HepG2 (cell line): ENCODE measurements at regions not wholly inside any gene's neighbourhood (a gene's known extent, or its start where the extent isn't known, plus 50 kb on each side); places are given as distances from the start of the nearest gene placed in this dataset.

ENCODE experiments used
- ATAC-seq: fragments of 200-7000 bp; cut with Tn5 transposase; 3 replicates; pipeline ENCODE4 v1.9.1; 2020; ENCODE audit warnings: mild to moderate bottlenecking, moderate library complexity
- BruUV-seq: library from RNA; stranded (reverse); fragments of 400-500 nt; replicated peaks from 2 replicates; lab custom pipeline; 2021; lab: Mats Ljungman, UMichigan
- CTCF ChIA-PET: fragments of 300-600 bp; formaldehyde crosslinking; extraction: SDS; loops from one replicate; lab custom pipeline; 2021; ENCODE audit warnings: low total read pairs, inconsistent platforms, low intra/inter-chr PET ratio; lab: Yijun Ruan, JAX
- POLR2A ChIA-PET: fragments of 350-600 bp; sonication (Branson Sonifier 250); formaldehyde crosslinking; loops from one replicate; lab custom pipeline; 2020; ENCODE audit warnings: antibody characterized with exemption, inconsistent platforms; lab: Yijun Ruan, JAX
- DNase-seq: peaks from one replicate; pipeline ENCODE4 v3.0.0-alpha.2; 2015; ENCODE audit warnings: low spot score
- FAIRE-seq: peaks from 3 replicates; lab custom pipeline; 2011; peaks lifted over from hg19 to GRCh38; lab: Jason Lieb, UNC
- H2AFZ ChIP-seq: one replicate; pipeline ENCODE4 v1.6.1; 2011; ENCODE audit warnings: low read length, inconsistent platforms
- H3K27ac ChIP-seq: fragments of 300-600 bp; 3 replicates; pipeline ENCODE4 v1.8.0; 2011; ENCODE audit warnings: mixed run types, mild to moderate bottlenecking, mixed read lengths, low read length, inconsistent platforms; ENCODE audit not compliant: insufficient read depth; ENCODE audit errors: extremely low read length
- H3K27me3 ChIP-seq, 2 experiments: fragments of 200-600 bp in 1 of 2; 2 replicates in 1 of 2; 3 replicates in 1 of 2; pipeline versions ENCODE4 v1.6.0 to v1.8.0; 2011; ENCODE audit warnings: low read length in 2 of 2, mild to moderate bottlenecking in 2 of 2, moderate library complexity in 2 of 2, inconsistent platforms in 1 of 2; ENCODE audit not compliant: insufficient read depth in 2 of 2, control insufficient read depth in 1 of 2
- H3K36me3 ChIP-seq, 2 experiments: fragments of 200-600 bp in 1 of 2; replicated peaks in 1 of 2; 2 replicates in 1 of 2; 3 replicates in 1 of 2; pipeline versions ENCODE4 v1.5.1 to v1.8.0; 2011; ENCODE audit warnings: low read length in 2 of 2, inconsistent platforms in 1 of 2; ENCODE audit not compliant: insufficient read depth in 2 of 2, control insufficient read depth in 1 of 2
- H3K4me1 ChIP-seq: 2 replicates; pipeline ENCODE4 v1.5.1; 2012; ENCODE audit warnings: low read length, inconsistent platforms; ENCODE audit not compliant: insufficient read depth
- H3K4me2 ChIP-seq: 2 replicates; pipeline ENCODE4 v1.6.0; 2011; ENCODE audit warnings: low read depth, low read length, inconsistent platforms
- H3K4me3 ChIP-seq, 3 experiments: fragments of 200-600 bp in 1 of 3; sonication (generic), shearing (Covaris generic) in 1 of 3; replicated peaks in 1 of 3; 2 replicates each; pipeline ENCODE4 v1.5.1; 2011 to 2016; ENCODE audit warnings: low read length in 3 of 3, inconsistent platforms in 2 of 3, low read depth in 2 of 3, mild to moderate bottlenecking in 2 of 3, control low read depth in 1 of 3, mixed read lengths in 1 of 3; ENCODE audit not compliant: insufficient read depth in 1 of 3
- H3K79me2 ChIP-seq: one replicate; pipeline ENCODE4 v1.6.1; 2011; ENCODE audit warnings: low read length, inconsistent platforms; ENCODE audit not compliant: insufficient read depth
- H3K9ac ChIP-seq: 2 replicates; pipeline ENCODE4 v1.6.0; 2011; ENCODE audit warnings: mild to moderate bottlenecking, low read depth, low read length, inconsistent platforms; ENCODE audit not compliant: insufficient read depth
- H3K9me3 ChIP-seq: 2 replicates; pipeline ENCODE4 v1.5.1; 2012; ENCODE audit warnings: mild to moderate bottlenecking, low read length
- H4K20me1 ChIP-seq: 2 replicates; pipeline ENCODE4 v1.6.0; 2011; ENCODE audit warnings: inconsistent platforms, mild to moderate bottlenecking, low read length, moderate library complexity; ENCODE audit not compliant: insufficient read depth
- DNMT1 ChIP-seq: sonication (generic); formaldehyde crosslinking; IDR thresholded peaks from 2 replicates; pipeline ENCODE4 v1.5.1; 2020; ENCODE audit warnings: mild to moderate bottlenecking, missing genetic modification reagents
- GMEB1 ChIP-seq: sonication (generic); formaldehyde crosslinking; IDR thresholded peaks from 2 replicates; pipeline ENCODE4 v1.5.1; 2020; ENCODE audit warnings: missing genetic modification reagents, mild to moderate bottlenecking, borderline replicate concordance
- NFE2L2 ChIP-seq: fragments of 150-350 bp; IDR thresholded peaks from 2 replicates; pipeline ENCODE4 v1.6.1; 2014; ENCODE audit warnings: low read length
- RXRB ChIP-seq: IDR thresholded peaks from 2 replicates; pipeline ENCODE4 v1.6.1; 2016; ENCODE audit warnings: borderline replicate concordance, missing genetic modification reagents, missing compliant biosample characterization
- XRCC5 ChIP-seq: fragments of 200-400 bp; formaldehyde crosslinking; optimal IDR thresholded peaks from 2 replicates; pipeline ENCODE3; 2017; ENCODE audit warnings: mild to moderate bottlenecking, low read length
- ZBTB43 ChIP-seq: sonication (generic); formaldehyde crosslinking; conservative IDR thresholded peaks from 2 replicates; pipeline ENCODE4 v1.4.0; 2020; ENCODE audit warnings: missing genetic modification reagents
- ZNF34 ChIP-seq: sonication (generic); formaldehyde crosslinking; IDR thresholded peaks from 2 replicates; pipeline ENCODE4 v1.4.0; 2020; ENCODE audit warnings: mild to moderate bottlenecking, missing genetic modification reagents, borderline replicate concordance
- ZNF775 ChIP-seq: sonication (generic); formaldehyde crosslinking; IDR thresholded peaks from 2 replicates; pipeline ENCODE4 v1.4.0; 2020; ENCODE audit warnings: missing genetic modification reagents, mild to moderate bottlenecking, moderate library complexity, borderline replicate concordance
- WGBS: methylation state at CpG from one replicate; pipeline ENCODE4 v1.1.6; 2017; ENCODE audit warnings: low lambda C conversion rate; 5-methylcytosine and 5-hydroxymethylcytosine counted together
- in situ Hi-C: cut with HindIII; loops from 2 replicates; pipeline ENCODE4 v1.10.0; 2017; ENCODE audit warnings: low pct_unique_long_range_greater_than_20kb; ENCODE audit not compliant: extremely low pct_ligation_motif_present
- intact Hi-C: fragments of 100-400 bp; cut with micrococcal nuclease; formaldehyde crosslinking; loops from one replicate; pipeline ENCODE4 v1.10.0; 2022; ENCODE audit not compliant: unreplicated experiment
- TF ChIP-seq, protein P1 (sequence below): sonication (generic); formaldehyde crosslinking; IDR thresholded peaks from 2 replicates; pipeline ENCODE4 v1.4.0; 2020; ENCODE audit warnings: mild to moderate bottlenecking, missing genetic modification reagents, borderline replicate concordance

DNA sequence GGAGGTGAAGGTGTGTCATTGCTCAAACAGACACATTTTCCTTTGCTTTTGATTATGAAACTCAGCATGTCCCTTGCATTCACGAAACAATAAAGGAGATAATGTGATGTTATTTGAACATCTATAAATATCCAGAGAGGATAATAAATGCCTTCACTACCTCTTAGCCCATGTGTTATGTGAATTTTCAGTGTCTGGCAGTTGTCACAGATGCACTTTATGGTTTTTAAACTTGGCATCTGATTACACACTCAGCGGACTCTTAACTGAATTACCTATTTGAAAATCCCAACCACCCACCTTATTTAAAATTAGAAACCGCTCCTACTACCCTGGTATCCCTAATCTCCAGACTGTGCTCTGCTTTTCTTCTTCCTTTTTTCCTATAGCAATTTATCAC is 254.2 kb downstream of the COG6 start:
- TF ChIP-seq RXRB (CRISPR knock-in tag) (no peak), ZNF775 (no peak), DNMT1 (no peak), ZNF34 (CRISPR knock-in tag) (no peak), XRCC5 (no peak)
- TF ChIP-seq, protein P1, sequence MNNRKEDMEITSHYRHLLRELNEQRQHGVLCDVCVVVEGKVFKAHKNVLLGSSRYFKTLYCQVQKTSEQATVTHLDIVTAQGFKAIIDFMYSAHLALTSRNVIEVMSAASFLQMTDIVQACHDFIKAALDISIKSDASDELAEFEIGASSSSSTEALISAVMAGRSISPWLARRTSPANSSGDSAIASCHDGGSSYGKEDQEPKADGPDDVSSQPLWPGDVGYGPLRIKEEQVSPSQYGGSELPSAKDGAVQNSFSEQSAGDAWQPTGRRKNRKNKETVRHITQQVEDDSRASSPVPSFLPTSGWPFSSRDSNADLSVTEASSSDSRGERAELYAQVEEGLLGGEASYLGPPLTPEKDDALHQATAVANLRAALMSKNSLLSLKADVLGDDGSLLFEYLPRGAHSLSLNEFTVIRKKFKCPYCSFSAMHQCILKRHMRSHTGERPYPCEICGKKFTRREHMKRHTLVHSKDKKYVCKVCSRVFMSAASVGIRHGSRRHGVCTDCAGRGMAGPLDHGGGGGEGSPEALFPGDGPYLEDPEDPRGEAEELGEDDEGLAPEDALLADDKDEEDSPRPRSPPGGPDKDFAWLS (CRISPR knock-in tag), result no peak
- H3K27me3 ChIP-seq, result no peaks in the 10 kb centered on the region; a peak in 2 of 5 replicates
- POLR2A ChIA-PET, result no interaction called here
- H2AFZ ChIP-seq, result no peak overlapping the region
- FAIRE-seq (no peak), ATAC-seq (no peak), DNase-seq (no peak)
- intact Hi-C loops (no loop called here), in situ Hi-C loops (no loop called here)
- H3K36me3 ChIP-seq, result no peaks in the 10 kb centered on the region
- H3K27ac ChIP-seq, result no peak overlapping the region
- H3K4me3 ChIP-seq, result no peak overlapping the region
- no peaks in the 10 kb centered on the region for H4K20me1 ChIP-seq
- CTCF ChIA-PET, result no interaction called here
- no TSS peak for BruUV-seq
- no peak overlapping the region for H3K4me2 ChIP-seq
- H3K79me2 ChIP-seq, result no peaks in the 10 kb centered on the region
- H3K9me3 ChIP-seq, result no peaks in the 10 kb centered on the region
- no peaks in the 10 kb centered on the region for H3K4me1 ChIP-seq
- 3% methylated on average over 3 of the region's 3 CpGs for WGBS
- H3K9ac ChIP-seq, result no peak overlapping the region

- H2AFZ ChIP-seq, result no peak overlapping the region
- H3K9me3 ChIP-seq, result no peaks in the 10 kb centered on the region
- no peak overlapping the region for H3K4me3 ChIP-seq
- no peaks in the 10 kb centered on the region for H3K79me2 ChIP-seq
- H4K20me1 ChIP-seq, result no peaks in the 10 kb centered on the region
- H3K36me3 ChIP-seq, result no peaks in the 10 kb centered on the region
- no peaks in the 10 kb centered on the region for H3K4me1 ChIP-seq
- DNase-seq (no peak), FAIRE-seq (no peak), ATAC-seq (no peak)
- ChIA-PET CTCF (no interaction called here), POLR2A (no interaction called here)
- H3K27me3 ChIP-seq, result no peaks in the 10 kb centered on the region; a peak in 2 of 5 replicates
- TF ChIP-seq ZBTB43 (CRISPR knock-in tag) (no peak), GMEB1 (CRISPR knock-in tag) (no peak), NFE2L2 (no peak)
- no peak overlapping the region for H3K27ac ChIP-seq
- intact Hi-C loops (no loop called here), in situ Hi-C loops (no loop called here)
- no peak overlapping the region for H3K4me2 ChIP-seq
- BruUV-seq, result no TSS peak
- H3K9ac ChIP-seq, result no peak overlapping the region
- 0% methylated on average over 1 of the region's 1 CpG for WGBS
Observed at GRCh38 chr13:39910041-39910440, 254.6 kb downstream of the COG6 start.
